ENCODE measurements at regions not wholly inside any gene's neighbourhood (a gene's known extent, or its start where the extent isn't known, plus 50 kb on each side); places are given as distances from the start of the nearest gene placed in this dataset.

DNA sequence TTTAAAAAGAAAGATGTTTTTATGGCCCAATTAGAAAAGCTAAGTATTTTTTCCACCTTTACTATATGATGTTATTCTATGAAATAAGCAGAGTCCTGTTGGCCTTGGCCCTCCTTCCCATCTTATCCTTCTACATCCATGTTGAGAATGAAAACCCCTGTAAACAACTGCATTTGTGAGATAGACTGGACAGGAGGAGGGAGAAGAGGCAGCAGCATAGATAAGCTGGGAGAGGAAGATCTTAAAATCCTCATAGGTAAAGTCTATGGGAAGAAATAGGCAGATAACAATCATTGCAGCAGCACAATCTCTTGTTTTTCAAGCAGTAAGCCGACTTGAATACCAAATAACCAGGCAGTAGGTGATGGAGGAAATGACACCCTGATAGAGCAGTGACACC is 207.6 kb upstream of the PARD3B start:
- TF ChIP-seq TARDBP (CRISPR knock-in tag; IDR thresholded peaks at IDR 0.05) (no peak), PHF5A (CRISPR knock-in tag; IDR thresholded peaks at IDR 0.05; ENCODE audit: low read depth, unreplicated experiment) (no peak), KDM1A (CRISPR knock-in tag; IDR thresholded peaks at IDR 0.05) (no peak)
